ENCODE measurements at regions not wholly inside any gene's neighbourhood (a gene's known extent, or its start where the extent isn't known, plus 50 kb on each side); places are given as distances from the start of the nearest gene placed in this dataset.

GRCh38 chr7:69342154-69342884 lies 256.0 kb upstream of the AUTS2 start:
- TF ChIP-seq CTCF (IDR thresholded peaks at IDR 0.05; ENCODE audit: low read length), result no peak
- TF ChIP-seq EZH2 (optimal IDR thresholded peaks at IDR 0.05; ENCODE audit: low read depth, low read length), result no peak
- TF ChIP-seq EZH2phosphoT487 (IDR thresholded peaks at IDR 0.05; ENCODE audit: low read length), result no peak
